CD4-positive, alpha-beta T cell treated with Interleukin-1 beta for 1 hour (primary cell): ENCODE measurements at regions not wholly inside any gene's neighbourhood (a gene's known extent, or its start where the extent isn't known, plus 50 kb on each side); places are given as distances from the start of the nearest gene placed in this dataset.

ENCODE experiments used
- DNase-seq, 2 donors: peaks; one replicate each; pipeline ENCODE4 v3.0.0-alpha.2; 2020 to 2022

DNA sequence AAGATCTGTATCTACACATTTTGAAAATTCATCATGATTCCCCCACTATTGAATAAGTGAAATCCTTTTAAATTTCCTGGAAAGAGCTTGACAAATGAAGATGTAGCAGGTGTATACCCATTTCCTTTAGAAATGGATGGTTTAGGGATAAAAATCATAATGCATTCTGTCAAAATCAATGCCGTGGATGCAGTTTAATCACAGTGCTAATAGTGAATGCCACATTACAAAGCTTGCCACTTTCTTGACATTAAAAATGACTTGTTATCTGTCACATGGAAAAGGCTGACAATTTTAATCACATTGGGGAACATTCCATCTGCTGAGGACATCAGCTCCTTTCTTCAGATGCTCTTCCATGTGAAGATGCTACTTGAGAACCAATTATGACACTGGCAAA lies 229.6 kb downstream of the GPAM start:
- DNase-seq, result no peak

DNA sequence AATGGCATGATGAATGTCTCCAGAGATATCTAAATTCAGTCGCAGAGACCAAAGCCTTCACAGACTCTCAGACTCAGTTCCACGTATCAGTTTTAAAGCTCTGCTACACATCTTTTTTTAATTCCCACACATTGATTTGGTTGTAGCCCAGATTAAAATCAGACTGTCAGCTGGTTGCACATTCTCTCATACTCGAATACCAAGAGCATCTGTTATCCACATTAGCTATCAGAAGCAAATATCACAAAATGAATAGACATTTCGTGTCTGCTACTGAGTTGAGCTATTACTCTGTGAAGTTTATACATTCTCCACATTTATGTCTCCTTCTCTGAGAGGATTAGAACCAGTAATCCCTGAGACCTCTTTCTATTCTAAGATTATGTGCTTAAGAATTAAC lies 229.2 kb downstream of the GPAM start:
- no peak for DNase-seq

DNA sequence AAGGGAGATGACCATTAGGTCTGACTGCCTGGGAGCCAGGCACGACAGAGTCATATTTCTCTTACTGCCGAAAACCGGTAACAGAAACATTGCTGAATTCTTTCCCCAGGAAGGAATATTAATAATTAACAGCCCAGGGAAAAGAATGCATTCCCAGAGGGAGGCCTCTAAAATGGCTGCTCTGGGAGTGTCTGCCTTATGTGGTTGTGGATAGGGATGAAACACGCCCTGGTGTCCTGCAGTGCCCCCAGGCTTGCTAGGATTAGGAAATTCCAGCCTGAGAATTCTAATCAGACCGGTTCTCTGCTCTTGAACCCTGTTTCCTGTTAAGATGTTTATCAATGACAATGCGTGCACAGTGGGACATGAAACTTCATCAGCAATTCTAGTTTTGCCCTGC lies 226.7 kb downstream of the GPAM start:
- no peak for DNase-seq

GRCh38 chr10:111962951-111963350 lies 220.6 kb downstream of the GPAM start:
- DNase-seq, result no peak

GRCh38 chr10:111967116-111967515 lies 216.4 kb downstream of the GPAM start:
- DNase-seq, result no peak

DNA sequence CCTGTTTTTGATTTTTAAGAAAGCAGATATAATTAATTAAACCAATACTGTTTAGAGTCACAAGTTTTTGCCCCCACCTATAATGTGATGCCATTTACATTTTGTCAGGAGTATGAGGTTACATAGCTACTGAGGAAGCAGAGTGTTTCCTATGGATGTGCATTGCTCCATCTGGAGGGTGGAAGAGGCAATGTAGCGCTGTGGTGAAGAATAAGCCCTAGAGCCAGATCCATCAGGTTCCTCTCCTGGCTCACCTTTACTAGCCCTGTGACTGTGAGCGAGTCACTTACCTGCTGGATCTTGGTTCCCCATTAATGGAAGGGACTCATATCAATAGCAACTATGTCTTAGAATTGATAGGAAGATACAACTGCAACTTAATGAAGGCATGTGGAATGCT lies 216.0 kb downstream of the GPAM start:
- DNase-seq, result no peak

DNA sequence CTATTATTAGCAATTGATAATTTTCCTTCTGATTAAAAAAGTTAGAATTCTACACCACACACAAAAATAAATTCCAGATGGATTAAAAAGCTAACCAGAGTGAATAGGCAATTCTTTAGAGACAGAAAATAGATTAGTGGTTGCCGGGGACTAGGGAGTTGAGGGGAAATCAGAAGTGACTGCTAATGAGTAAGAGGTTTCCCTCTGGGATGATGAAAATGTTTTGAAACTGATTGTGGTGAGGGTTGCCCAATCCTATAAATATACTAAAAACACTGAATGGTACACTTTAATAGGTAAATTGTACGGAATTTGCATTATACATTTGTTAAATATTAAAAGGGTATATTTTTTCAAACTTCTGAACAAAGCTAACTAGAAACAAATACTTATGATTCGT lies 214.9 kb downstream of the GPAM start:
- DNase-seq, result no peak

GRCh38 chr10:111970111-111970510 lies 213.5 kb downstream of the GPAM start:
- no peak for DNase-seq

DNA sequence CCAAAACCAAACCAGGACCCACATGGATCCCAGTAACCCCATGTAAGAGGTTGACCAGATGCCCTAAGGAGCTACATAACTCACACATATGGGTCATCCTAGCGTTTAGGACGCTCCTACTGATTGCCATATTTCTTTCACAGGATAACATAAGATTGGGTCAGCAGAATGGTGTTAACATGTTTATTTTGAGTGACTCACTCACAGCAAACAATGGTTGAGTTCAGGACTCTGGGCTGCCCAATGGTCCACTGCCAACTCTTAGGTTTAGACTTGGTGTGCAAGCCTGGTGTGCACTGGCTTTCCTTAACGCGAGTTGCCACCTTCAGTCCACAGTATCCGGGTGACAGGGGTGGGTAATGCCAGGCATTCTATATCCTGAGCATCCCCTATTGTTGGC lies 211.5 kb downstream of the GPAM start:
- no peak for DNase-seq

DNA sequence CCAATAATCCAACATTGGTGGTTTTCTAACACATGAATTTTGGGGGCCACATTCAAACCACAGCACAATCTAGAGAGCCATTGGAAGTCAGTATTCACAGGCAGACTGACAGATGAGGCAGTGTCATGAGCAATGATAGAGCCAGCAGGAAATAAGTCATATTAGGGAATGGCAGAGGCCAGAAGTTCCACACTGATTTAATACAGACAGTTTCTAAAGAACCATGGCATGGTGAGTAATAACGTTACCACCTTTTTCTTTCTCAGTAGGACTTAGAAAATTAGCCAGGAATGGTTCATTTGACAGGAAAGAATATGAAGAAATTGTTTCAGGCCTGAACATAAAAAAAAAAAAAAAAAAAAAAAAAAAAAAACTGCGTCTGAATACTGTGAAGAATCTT lies 210.3 kb downstream of the GPAM start:
- no peak for DNase-seq

DNA sequence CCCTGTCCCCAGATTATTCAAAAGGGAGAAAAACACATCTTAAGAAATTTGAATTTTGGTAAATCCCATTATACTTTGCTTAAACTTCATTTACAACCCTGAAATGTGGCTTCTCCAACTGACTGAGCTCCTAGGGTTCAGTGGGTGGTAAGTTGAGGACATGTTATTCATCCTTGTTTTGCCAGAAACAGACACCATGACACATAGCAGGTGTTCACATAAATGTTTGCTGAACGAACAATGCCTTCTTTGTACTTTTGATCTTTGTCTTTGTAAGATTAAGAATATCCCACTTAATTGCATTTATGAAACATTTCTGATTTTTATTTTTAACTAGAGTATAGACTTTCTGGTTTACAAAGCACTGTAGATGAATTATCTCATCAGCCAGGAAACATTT lies 209.7 kb downstream of the GPAM start:
- DNase-seq, result no peak

DNA sequence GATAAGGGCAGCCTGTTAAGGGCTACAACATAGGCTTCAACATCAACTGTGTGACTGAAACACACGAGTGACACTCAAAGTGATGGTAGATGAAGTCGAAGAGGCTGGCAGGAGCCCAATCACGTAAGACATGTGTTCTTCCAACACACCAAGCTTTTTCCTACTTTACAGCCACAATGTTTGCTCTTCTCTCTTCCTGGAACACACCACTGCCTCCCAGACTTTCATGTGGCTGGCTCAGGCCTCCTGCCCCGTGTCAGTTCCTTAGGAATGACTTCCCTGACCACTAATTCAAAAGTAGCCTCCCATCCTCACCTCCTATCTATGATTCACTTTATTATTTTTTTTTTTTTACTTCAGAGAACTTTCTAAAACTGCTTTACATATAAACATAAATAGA lies 209.2 kb downstream of the GPAM start:
- DNase-seq, result no peak

- DNase-seq, result no peak
Observed at GRCh38 chr10:111976557-111976956, 207.0 kb downstream of the GPAM start.

GRCh38 chr10:111984057-111984456 lies 199.5 kb downstream of the GPAM start:
- DNase-seq, result no peak

GRCh38 chr10:111986079-111986478 lies 197.5 kb downstream of the GPAM start:
- no peak for DNase-seq

GRCh38 chr10:111988646-111989045 lies 194.9 kb downstream of the GPAM start:
- DNase-seq, result no peak

DNA sequence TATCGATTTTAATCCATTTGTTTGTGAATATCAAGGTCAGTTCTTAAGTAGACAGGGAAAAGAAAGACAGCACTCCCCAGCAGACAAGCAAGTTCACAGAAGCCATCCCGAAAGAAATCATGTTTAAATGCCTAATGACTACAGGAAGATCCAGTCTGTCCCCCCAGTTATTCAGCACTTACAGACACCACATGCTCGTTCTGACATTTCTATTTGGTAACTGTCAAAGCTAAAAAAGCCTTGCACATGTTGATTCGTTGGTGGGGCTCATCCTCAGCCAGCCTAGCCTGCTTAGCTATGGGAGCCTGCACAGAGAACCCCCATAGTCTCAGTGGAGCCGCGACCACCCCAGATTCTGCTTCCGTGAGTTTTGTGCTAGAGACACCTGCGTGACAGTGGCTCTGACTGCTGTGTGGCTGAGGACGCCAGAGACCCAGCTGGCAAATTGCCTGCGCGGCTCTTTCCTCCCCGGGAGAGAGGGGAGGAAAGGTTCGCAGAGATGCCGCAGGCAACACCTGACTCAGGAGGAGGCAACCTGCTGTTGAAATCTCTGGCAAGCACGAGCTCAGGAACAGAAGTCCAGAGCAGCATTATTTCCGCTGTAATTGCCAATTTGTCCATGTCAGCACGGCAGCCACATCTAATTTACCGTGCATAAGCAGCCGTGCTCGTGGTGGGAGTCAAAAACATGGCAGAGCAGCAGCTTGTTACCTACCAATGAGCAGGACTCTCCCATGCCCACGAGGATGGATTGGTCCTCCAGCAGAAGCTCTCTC lies 194.2 kb downstream of the GPAM start:
- no peak for DNase-seq

DNA sequence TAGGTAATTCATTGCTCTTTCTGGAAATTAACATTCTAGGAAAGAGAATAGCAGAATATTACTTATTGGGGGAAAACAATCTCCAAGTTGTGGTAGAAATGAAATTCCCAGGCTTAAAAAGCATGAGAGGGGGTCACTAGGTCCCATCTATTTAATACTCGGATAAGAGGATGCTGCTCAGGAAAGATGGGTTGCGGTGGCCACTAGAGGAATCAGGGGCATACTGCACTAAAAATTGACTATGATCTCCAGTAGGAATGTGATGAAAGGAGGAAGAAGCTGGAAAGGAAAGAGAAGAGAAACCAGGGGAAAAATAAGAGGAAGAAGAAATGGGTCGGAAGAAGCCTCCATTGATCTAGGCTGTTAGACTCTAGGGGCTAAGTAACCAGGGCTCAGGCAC lies 192.8 kb downstream of the GPAM start:
- no peak for DNase-seq

GRCh38 chr10:111993321-111993720 lies 190.2 kb downstream of the GPAM start:
- DNase-seq, result no peak

- DNase-seq, result no peak
Observed at GRCh38 chr10:111993872-111994426, 189.6 kb downstream of the GPAM start.

DNA sequence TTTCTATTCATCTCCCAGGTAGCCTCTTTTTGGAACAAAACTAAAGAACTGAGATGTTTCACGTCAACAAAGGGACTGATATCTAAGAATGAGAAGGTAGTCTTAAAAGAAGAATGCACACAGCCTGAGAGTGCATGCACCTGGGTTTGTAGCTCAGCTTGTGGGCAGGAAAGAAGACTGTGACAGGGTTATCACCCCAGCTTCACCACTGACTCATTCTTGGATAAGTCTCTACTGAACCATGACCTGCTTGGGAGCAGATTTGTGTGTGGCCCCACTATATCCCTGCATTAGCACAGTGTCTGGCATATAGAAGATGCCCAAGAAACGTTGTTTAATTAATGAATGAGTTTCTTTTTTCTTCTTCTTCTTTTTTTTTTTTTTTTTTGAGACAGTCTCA lies 187.5 kb downstream of the GPAM start:
- no peak for DNase-seq

GRCh38 chr10:111998728-111999127 lies 184.8 kb downstream of the GPAM start:
- DNase-seq, result no peak

DNA sequence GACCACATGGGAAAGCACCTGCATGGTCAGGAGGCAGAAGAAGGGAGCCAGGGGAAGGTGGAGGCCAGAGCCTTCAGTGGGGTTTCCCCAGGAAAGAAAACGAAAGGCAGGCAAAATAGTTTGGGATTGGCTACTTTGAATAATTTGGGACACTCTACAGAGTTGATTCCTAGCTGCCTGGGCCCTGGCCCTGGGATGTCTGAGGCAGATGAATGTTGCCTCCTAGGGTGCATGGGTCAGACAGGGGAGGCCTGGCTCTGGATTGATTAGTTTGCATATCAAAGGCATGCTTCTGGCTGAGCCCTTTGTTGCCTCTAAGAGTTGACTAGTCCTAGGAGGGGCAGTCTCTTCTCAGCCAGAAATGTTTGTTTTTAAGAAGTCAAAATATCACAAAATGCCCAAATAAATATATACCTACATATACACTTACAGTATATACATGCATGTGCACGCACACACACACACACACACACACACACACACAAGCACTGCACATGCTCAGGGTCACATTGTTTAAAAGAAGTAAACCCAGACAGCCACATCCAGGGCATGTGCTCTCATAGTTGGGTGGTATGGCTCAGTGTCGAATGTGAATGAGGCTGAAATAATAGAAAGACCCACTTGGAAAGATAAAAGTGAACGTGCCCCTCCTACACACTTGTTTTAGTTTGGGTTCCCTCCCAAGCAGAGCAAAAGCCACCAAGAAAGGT lies 184.2 kb downstream of the GPAM start:
- no peak for DNase-seq

- DNase-seq, result no peak
Observed at GRCh38 chr10:111999915-112000302, 183.7 kb downstream of the GPAM start.
